Activated CD8-positive, alpha-beta T cell treated with anti-CD3 and anti-CD28 coated beads, Interleukin-2, amount 10 ng/mL, durations not matched to agents 7 days and 5 days (primary cell): ENCODE measurements at regions not wholly inside any gene's neighbourhood (a gene's known extent, or its start where the extent isn't known, plus 50 kb on each side); places are given as distances from the start of the nearest gene placed in this dataset.

Experiments
- ATAC-seq: fragments of 150-1000 bp; cut with Tn5 transposase; one replicate; pipeline ENCODE4 v1.10.0; 2021; ENCODE audit warnings: moderate library complexity
- CTCF ChIA-PET: fragments of 350-600 bp; sonication (Branson Sonifier 250); formaldehyde crosslinking; loops from one replicate; lab custom pipeline; 2021; ENCODE audit warnings: antibody characterized with exemption; lab: Charles Lee
- POLR2A ChIA-PET: fragments of 350-600 bp; sonication (Branson Sonifier 250); formaldehyde crosslinking; loops from one replicate; lab custom pipeline; 2021; ENCODE audit warnings: antibody characterized with exemption; lab: Charles Lee
- DNase-seq: peaks from one replicate; pipeline ENCODE4 v3.0.0-alpha.2; 2020
- H3K27ac Mint-ChIP-seq: one replicate; pipeline ENCODE4 v1.8.0; 2021; ENCODE audit warnings: mild to moderate bottlenecking, mixed read lengths
- H3K27me3 Mint-ChIP-seq: one replicate; pipeline ENCODE4 v1.8.0; 2021; ENCODE audit warnings: low read depth, mixed read lengths
- H3K36me3 Mint-ChIP-seq: one replicate; pipeline ENCODE4 v1.8.0; 2021; ENCODE audit warnings: low read depth, mixed read lengths
- H3K4me1 Mint-ChIP-seq: one replicate; pipeline ENCODE4 v1.8.0; 2021; ENCODE audit warnings: low read depth, mixed read lengths
- H3K4me3 Mint-ChIP-seq: one replicate; pipeline ENCODE4 v1.8.0; 2021; ENCODE audit warnings: mild to moderate bottlenecking, mixed read lengths
- H3K9me3 Mint-ChIP-seq: one replicate; pipeline ENCODE4 v1.8.0; 2022; ENCODE audit warnings: mixed read lengths; ENCODE audit not compliant: insufficient read depth

DNA sequence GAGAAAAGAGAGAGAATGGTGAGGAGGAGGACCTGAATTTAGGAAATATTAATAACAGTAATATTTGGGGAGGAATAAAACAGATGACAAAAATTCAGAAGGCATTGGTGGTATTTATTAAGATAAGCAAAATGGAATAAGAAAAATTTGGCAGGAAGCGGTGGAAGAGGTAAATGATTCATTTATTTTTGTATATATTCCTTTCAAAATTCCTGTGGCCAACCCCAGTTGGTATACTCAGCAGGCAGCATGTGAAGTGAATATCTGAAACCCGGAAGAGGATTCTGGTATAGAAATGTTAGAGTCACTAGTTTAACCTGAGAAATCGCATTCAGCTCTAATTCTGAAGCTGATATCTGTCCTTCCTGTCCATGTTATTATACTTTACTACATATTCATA is 792.0 kb downstream of the KCNJ2 start:
- peaks cover 10% of the 10 kb centered on the region for H3K9me3 Mint-ChIP-seq
- DNase-seq (no peak), ATAC-seq (no peak)
- no peak overlapping the region for H3K4me3 Mint-ChIP-seq
- H3K36me3 Mint-ChIP-seq: no peaks in the 10 kb centered on the region
- POLR2A ChIA-PET: no interaction called here
- no peaks in the 10 kb centered on the region for H3K27me3 Mint-ChIP-seq
- H3K4me1 Mint-ChIP-seq: no peaks in the 10 kb centered on the region
- CTCF ChIA-PET: no interaction called here
- no peak overlapping the region for H3K27ac Mint-ChIP-seq

DNA sequence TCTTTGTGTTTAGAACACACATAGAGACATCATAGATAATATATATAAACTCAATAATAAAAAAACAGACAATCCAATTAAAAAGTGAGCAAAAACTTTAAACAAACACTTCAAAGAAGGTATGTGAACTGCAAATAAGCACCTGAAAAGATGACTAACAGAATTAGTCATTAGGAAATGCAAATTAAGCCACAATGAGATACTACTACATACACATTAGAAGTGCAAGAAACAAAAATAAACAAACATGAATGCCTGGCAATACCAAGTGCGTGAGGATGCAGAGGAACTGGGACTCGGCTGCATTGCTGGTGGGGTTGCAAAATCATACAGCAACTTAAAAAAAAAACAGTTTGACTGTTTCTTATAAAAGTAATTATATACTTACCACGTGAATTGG is 799.0 kb downstream of the KCNJ2 start:
- ATAC-seq: no peak
- ChIA-PET POLR2A (no interaction called here), CTCF (no interaction called here)
- Mint-ChIP-seq H3K4me3 (no peak overlapping the region), H3K4me1 (no peaks in the 10 kb centered on the region), H3K9me3 (peaks cover 16% of the 10 kb centered on the region), H3K27ac (no peak overlapping the region), H3K36me3 (no peaks in the 10 kb centered on the region), H3K27me3 (no peaks in the 10 kb centered on the region)
- DNase-seq: no peak

DNA sequence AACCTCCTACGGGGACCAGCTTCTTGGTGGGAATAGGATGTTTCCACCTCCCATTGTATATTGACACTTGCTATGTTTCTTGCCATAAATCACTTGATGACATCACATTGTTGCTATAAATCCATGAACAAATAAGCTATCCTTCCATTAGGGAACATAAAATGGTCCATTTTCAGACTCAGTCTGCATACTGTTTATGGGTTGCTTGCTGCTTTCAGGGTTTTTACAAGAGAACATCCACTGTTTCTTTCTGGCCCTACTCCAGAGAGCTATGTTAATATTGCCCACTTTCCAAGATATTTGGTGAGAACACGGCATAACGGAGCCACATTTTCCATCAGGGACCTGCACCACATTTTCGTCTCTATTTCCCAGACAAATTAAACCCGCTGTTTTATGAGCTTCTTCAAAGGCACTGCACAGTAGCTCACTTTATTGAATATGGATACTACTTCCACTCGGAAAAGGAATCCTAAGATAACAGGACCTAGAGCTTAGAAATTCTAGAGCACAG is 800.2 kb downstream of the KCNJ2 start:
- Mint-ChIP-seq H3K9me3 (peaks cover 13% of the 10 kb centered on the region), H3K36me3 (no peaks in the 10 kb centered on the region), H3K27me3 (no peaks in the 10 kb centered on the region), H3K4me3 (no peak overlapping the region), H3K4me1 (no peaks in the 10 kb centered on the region), H3K27ac (no peak overlapping the region)
- ChIA-PET CTCF (no interaction called here), POLR2A (no interaction called here)
- ATAC-seq (no peak), DNase-seq (no peak)

DNA sequence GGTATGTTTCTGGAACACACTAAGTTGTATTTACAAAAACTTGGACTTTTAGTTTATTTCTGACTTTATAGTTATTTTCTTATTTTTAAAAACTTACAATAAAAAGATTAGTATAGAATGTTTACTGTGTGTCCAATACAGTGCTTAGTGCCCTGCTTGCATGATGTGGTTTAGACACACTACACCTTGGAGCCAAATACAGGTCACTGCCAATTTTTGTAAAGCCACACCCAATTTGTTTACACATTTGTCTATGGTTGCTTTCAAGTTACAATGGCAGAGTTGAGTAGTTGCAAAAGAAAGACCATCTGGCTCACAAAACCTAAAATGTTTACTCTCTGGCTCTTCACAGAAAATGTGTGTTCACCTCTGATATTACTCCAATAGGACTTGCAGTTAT is 807.1 kb downstream of the KCNJ2 start:
- Mint-ChIP-seq H3K4me1 (no peaks in the 10 kb centered on the region), H3K36me3 (no peaks in the 10 kb centered on the region), H3K4me3 (no peak overlapping the region), H3K27ac (no peak overlapping the region), H3K9me3 (peaks cover 12% of the 10 kb centered on the region), H3K27me3 (no peaks in the 10 kb centered on the region)
- ATAC-seq: no peak
- DNase-seq: no peak
- CTCF ChIA-PET: no interaction called here
- POLR2A ChIA-PET: no interaction called here

DNA sequence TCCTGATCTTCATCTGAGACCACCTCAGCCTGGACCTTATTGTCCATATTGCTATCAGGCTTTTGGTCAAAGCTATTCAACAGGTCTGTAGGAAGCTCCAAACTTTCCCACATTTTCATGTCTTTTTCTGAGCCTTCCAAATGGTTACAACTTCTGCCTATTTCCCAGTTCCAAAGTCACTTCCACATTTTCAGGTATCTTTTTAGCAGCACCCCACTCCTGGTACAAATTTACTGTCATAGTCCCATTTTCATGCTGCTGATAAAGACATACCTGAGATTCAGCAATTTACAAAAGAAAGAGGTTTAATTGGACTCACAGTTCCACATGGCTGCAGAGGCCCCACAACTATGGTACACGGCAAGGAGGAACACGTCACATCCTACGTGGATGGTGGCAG is 815.5 kb downstream of the KCNJ2 start:
- Mint-ChIP-seq H3K4me3 (no peak overlapping the region), H3K27me3 (no peaks in the 10 kb centered on the region), H3K4me1 (no peaks in the 10 kb centered on the region), H3K9me3 (peaks cover 23% of the 10 kb centered on the region), H3K27ac (no peak overlapping the region), H3K36me3 (no peaks in the 10 kb centered on the region)
- DNase-seq (no peak), ATAC-seq (no peak)
- POLR2A ChIA-PET: no interaction called here
- CTCF ChIA-PET: no interaction called here

DNA sequence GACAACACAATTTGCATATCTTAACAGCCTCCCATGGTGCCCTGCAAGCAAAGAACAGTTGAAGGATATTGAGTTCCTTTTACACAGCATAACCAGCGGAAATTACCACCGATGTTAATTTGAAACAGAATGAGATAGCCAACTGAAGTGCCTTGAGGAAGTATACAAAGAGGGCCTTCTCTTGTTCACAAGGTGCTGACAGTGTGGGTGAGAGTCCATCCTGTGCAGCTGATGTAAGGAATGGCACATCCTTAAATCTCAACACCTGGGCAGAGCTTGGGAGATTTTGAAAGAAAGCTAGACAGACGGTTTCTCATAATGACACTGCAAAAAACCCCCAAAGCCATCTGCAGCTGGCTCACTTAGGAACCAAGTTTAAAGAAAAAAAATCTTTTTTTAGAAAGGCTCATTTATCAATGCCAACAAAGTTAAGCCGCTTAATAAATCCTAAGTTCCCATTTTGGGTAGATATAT is 818.6 kb downstream of the KCNJ2 start:
- CTCF ChIA-PET: no interaction called here
- DNase-seq (no peak), ATAC-seq (no peak)
- H3K36me3 Mint-ChIP-seq: no peaks in the 10 kb centered on the region
- H3K27ac Mint-ChIP-seq: no peak overlapping the region
- POLR2A ChIA-PET: no interaction called here
- H3K27me3 Mint-ChIP-seq: no peaks in the 10 kb centered on the region
- H3K9me3 Mint-ChIP-seq: peaks cover 17% of the 10 kb centered on the region
- H3K4me3 Mint-ChIP-seq: no peak overlapping the region
- H3K4me1 Mint-ChIP-seq: no peaks in the 10 kb centered on the region

DNA sequence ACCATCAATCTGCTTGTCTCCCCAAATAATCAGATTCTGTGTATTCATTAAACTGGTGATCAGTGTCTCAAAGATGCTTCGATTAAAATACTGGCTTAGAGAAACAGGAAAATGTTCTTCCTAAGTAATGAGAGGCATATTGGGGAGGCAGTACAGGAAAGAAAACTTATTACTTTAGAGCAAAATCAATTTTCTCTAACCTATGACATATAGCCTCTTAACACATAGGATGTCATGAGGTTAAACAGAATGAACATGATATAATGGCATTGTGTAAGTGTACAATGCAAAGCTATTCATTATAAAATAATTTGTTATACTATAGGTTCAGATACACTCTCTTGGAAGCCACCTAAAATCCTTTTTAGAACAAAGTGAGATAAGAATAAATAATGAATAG is 819.3 kb downstream of the KCNJ2 start:
- no peak overlapping the region for H3K4me3 Mint-ChIP-seq
- ChIA-PET POLR2A (no interaction called here), CTCF (no interaction called here)
- no peak for DNase-seq
- H3K9me3 Mint-ChIP-seq: peaks cover 17% of the 10 kb centered on the region
- no peaks in the 10 kb centered on the region for H3K27me3 Mint-ChIP-seq
- ATAC-seq: no peak
- no peaks in the 10 kb centered on the region for H3K4me1 Mint-ChIP-seq
- H3K27ac Mint-ChIP-seq: no peak overlapping the region
- H3K36me3 Mint-ChIP-seq: no peaks in the 10 kb centered on the region

DNA sequence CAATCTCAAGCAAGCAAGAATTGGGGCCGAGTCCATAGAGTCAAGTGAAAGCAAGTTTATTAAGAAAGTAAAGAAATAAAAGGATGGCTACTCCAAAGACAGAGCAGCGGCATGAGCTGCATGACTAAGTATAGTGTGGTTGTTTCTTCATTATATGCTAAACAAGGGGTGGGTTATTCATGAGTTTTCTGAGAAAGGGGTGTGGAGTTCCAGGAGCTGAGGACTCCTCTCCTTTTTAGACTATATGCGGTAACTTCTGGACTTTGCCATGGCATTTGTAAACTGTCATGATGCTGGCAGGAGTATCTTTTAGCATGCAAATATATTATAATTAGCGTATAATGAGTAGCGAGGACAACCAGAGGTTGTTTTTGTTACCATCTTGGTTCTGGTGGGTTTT is 819.9 kb downstream of the KCNJ2 start:
- H3K9me3 Mint-ChIP-seq: peaks cover 16% of the 10 kb centered on the region
- H3K4me1 Mint-ChIP-seq: no peaks in the 10 kb centered on the region
- ChIA-PET CTCF (no interaction called here), POLR2A (no interaction called here)
- H3K27me3 Mint-ChIP-seq: no peaks in the 10 kb centered on the region
- H3K27ac Mint-ChIP-seq: no peak overlapping the region
- H3K4me3 Mint-ChIP-seq: no peak overlapping the region
- ATAC-seq: no peak
- no peak for DNase-seq
- H3K36me3 Mint-ChIP-seq: no peaks in the 10 kb centered on the region

DNA sequence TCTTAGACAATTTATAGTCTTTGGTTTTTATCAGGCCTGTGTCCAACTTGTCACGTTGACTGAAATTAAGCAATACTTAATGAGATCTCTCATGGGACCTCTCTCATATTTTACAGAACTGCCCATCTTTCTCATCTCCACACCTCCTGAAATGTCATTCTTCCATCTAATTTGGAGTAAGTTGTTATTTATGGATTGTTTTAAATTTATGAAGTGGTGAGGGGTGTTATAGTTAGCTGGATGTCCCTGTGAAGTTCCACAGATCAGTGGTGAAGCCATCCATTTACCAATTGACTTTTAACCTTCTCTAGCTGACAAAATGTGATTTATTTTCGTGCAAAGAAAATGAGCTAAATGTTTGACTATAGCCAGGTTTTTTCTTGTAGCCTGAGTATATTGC is 824.9 kb downstream of the KCNJ2 start:
- ATAC-seq: no peak
- H3K4me1 Mint-ChIP-seq: no peaks in the 10 kb centered on the region
- POLR2A ChIA-PET: no interaction called here
- CTCF ChIA-PET: no interaction called here
- no peaks in the 10 kb centered on the region for H3K27me3 Mint-ChIP-seq
- DNase-seq: no peak
- H3K9me3 Mint-ChIP-seq: no peaks in the 10 kb centered on the region
- no peak overlapping the region for H3K27ac Mint-ChIP-seq
- H3K36me3 Mint-ChIP-seq: no peaks in the 10 kb centered on the region
- no peak overlapping the region for H3K4me3 Mint-ChIP-seq

DNA sequence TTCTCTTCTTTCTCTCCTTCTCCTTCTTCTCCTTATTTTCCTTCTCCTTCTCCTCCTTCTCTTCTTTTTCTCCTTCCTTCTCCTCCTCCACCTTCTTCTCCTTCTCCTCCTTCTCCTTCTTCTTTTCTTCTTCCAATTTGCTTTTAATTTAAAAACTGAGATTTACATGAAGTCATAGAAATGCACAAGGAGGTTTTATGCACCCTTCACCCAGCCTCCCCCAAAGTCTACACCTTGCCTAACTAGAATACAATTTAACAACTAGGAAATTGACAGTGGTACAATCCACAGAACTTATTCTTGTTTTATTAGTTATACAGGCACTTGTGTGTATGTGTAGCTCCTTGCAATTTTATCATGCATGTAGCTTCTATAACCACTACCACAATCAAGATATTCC is 826.7 kb downstream of the KCNJ2 start:
- no peaks in the 10 kb centered on the region for H3K36me3 Mint-ChIP-seq
- H3K27me3 Mint-ChIP-seq: no peaks in the 10 kb centered on the region
- no peaks in the 10 kb centered on the region for H3K4me1 Mint-ChIP-seq

DNA sequence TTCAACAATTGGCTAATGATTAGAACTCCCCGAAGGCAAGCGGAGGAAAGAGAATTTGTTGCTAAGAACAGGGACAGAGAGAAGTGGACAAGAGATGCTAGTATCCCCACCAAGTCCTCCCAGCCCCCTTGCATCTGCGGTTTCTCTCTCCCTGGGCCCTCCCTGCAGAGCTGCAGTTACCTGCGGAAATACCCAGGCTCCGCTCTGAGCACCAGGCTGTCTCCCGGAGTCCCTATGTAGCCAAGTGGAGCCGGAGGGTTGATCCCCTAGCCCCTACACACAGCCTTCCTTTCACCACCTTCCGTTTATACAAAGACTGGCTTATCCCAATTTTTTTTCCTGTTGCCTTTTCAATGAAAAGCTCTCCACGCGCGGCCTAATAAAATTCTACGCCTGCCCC is 834.4 kb downstream of the KCNJ2 start:
- DNase-seq: no peak
- H3K4me1 Mint-ChIP-seq: no peaks in the 10 kb centered on the region
- no peaks in the 10 kb centered on the region for H3K36me3 Mint-ChIP-seq
- ATAC-seq: no peak
- H3K27ac Mint-ChIP-seq: no peak overlapping the region
- ChIA-PET CTCF (no interaction called here), POLR2A (no interaction called here)
- H3K9me3 Mint-ChIP-seq: peaks cover 7% of the 10 kb centered on the region
- H3K4me3 Mint-ChIP-seq: no peak overlapping the region
- H3K27me3 Mint-ChIP-seq: no peaks in the 10 kb centered on the region

More for the DNA sequence above, 826.7 kb downstream of the KCNJ2 start:
- ChIA-PET POLR2A (no interaction called here), CTCF (no interaction called here)
- ATAC-seq: no peak
- H3K9me3 Mint-ChIP-seq: no peaks in the 10 kb centered on the region
- H3K4me3 Mint-ChIP-seq: no peak overlapping the region
- no peak overlapping the region for H3K27ac Mint-ChIP-seq
- no peak for DNase-seq

DNA sequence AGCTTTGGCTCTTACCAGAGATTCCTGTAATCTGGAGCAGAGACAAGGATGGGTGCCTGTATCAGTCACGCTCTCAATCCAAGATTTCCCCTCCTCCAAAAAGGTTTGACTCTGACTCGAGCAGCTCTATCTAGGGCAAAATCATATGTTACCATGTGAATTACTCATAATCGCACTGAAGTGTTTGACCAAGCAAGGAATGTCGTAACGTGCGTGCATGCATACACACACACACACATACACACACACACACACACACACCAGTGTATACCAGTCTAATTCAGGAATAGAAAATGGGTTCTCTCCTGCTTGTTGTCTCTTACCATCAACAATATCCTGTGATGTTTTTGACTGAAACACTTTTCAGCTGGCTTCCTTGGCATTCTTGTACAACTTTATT is 835.1 kb downstream of the KCNJ2 start:
- no peaks in the 10 kb centered on the region for H3K36me3 Mint-ChIP-seq
- ChIA-PET CTCF (no interaction called here), POLR2A (interaction anchor here (0.6 kb wide), 1 partner anchor 402 kb away, joined by 3 read pairs; no protein-coding TSS in a partner anchor)
- no peak for DNase-seq
- H3K27ac Mint-ChIP-seq: no peak overlapping the region
- H3K4me1 Mint-ChIP-seq: no peaks in the 10 kb centered on the region
- no peak overlapping the region for H3K4me3 Mint-ChIP-seq
- H3K9me3 Mint-ChIP-seq: peaks cover 7% of the 10 kb centered on the region
- H3K27me3 Mint-ChIP-seq: no peaks in the 10 kb centered on the region
- no peak for ATAC-seq

DNA sequence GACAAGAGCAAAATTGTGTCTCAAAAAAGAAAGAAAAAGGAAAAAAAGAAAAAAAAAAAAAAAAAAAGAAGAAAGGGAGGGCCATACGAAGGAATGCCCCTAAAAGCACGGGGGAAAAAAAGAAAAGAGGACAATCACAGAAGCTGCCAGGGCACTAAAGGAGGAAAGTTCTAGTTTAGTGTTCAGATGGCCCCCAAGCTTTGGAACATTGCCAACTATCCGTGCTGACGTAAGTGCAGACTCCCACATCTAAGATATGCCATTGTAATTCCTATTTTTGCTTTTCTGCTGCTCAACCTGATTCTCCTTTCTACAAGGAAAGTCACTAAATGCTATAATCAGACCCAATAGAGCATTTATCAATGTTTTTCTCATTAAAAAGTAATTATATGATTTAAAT is 842.1 kb downstream of the KCNJ2 start:
- Mint-ChIP-seq H3K27ac (no peak overlapping the region), H3K9me3 (peaks cover 4% of the 10 kb centered on the region), H3K4me1 (no peaks in the 10 kb centered on the region), H3K36me3 (no peaks in the 10 kb centered on the region), H3K27me3 (no peaks in the 10 kb centered on the region), H3K4me3 (no peak overlapping the region)
- ChIA-PET CTCF (no interaction called here), POLR2A (no interaction called here)
- DNase-seq (no peak), ATAC-seq (no peak)
